ENCODE measurements at regions not wholly inside any gene's neighbourhood (a gene's known extent, or its start where the extent isn't known, plus 50 kb on each side); places are given as distances from the start of the nearest gene placed in this dataset.

- TF ChIP-seq, protein P1, sequence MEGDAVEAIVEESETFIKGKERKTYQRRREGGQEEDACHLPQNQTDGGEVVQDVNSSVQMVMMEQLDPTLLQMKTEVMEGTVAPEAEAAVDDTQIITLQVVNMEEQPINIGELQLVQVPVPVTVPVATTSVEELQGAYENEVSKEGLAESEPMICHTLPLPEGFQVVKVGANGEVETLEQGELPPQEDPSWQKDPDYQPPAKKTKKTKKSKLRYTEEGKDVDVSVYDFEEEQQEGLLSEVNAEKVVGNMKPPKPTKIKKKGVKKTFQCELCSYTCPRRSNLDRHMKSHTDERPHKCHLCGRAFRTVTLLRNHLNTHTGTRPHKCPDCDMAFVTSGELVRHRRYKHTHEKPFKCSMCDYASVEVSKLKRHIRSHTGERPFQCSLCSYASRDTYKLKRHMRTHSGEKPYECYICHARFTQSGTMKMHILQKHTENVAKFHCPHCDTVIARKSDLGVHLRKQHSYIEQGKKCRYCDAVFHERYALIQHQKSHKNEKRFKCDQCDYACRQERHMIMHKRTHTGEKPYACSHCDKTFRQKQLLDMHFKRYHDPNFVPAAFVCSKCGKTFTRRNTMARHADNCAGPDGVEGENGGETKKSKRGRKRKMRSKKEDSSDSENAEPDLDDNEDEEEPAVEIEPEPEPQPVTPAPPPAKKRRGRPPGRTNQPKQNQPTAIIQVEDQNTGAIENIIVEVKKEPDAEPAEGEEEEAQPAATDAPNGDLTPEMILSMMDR (IDR thresholded peaks at IDR 0.05; ENCODE audit: low read length) = no peak
- TF ChIP-seq EZH2 (optimal IDR thresholded peaks at IDR 0.05; ENCODE audit: low read depth, low read length) = no peak
- TF ChIP-seq EZH2phosphoT487 (IDR thresholded peaks at IDR 0.05; ENCODE audit: low read length) = no peak
Observed at GRCh38 chr13:33590936-33591335, 227.0 kb upstream of the RFC3 start.
